HCT116 (cell line): ENCODE measurements at regions not wholly inside any gene's neighbourhood (a gene's known extent, or its start where the extent isn't known, plus 50 kb on each side); places are given as distances from the start of the nearest gene placed in this dataset.

Source experiments
- ATAC-seq: fragments of 200-7000 bp; cut with Tn5 transposase; 2 replicates; pipeline ENCODE4 v1.9.1; 2020; ENCODE audit warnings: mild to moderate bottlenecking, moderate library complexity
- BruUV-seq: library from RNA; stranded (reverse); fragments of 400-500 nt; replicated peaks from 2 replicates; lab custom pipeline; 2021; lab: Mats Ljungman, UMichigan
- CTCF ChIA-PET: fragments of 300-600 bp; sonication (Branson Sonifier 250); formaldehyde crosslinking; loops from one replicate; lab custom pipeline; 2021; ENCODE audit warnings: antibody characterized with exemption; lab: Charles Lee
- POLR2A ChIA-PET: fragments of 300-600, 350-600 bp; sonication (Branson Sonifier 250); formaldehyde crosslinking; loops from one replicate; lab custom pipeline; 2021; ENCODE audit warnings: antibody characterized with exemption; lab: Charles Lee
- RAD21 ChIA-PET, 2 experiments: fragments of 300-600 bp; sonication (Branson Sonifier 250); formaldehyde crosslinking; loops; one replicate each; lab custom pipeline; 2023; ENCODE audit warnings: low total read pairs in 2 of 2; ENCODE audit not compliant: uncharacterized antibody in 2 of 2, unreplicated experiment in 2 of 2, low non-redundant PET in 1 of 2; lab: Charles Lee
- DNase-seq: peaks from one replicate; pipeline ENCODE4 v3.0.0-alpha.2; 2010; ENCODE audit warnings: low read depth, low spot score
- H2AFZ ChIP-seq: fragments of 200-600 bp; shearing (Covaris generic), sonication (generic); 2 replicates; pipeline ENCODE4 v1.6.1; 2017; ENCODE audit warnings: low read depth, mixed run types, mixed read lengths, antibody characterized with exemption, low read length; ENCODE audit not compliant: poor library complexity, severe bottlenecking
- H3K27ac ChIP-seq: 2 replicates; pipeline ENCODE4 v1.5.1; 2012; ENCODE audit warnings: low read depth, low read length
- H3K27me3 ChIP-seq: fragments of 200-600 bp; sonication (generic); 2 replicates; pipeline ENCODE4 v1.6.1; 2016; ENCODE audit warnings: mixed run types, low read length, mixed read lengths; ENCODE audit not compliant: insufficient read depth
- H3K36me3 ChIP-seq, 2 experiments: fragments of 200-500 bp in 1 of 2; fragments of 200-600 bp in 1 of 2; sonication (Bioruptor generic) in 1 of 2; sonication (generic) in 1 of 2; 2 replicates each; pipeline versions ENCODE4 v1.5.1 to v1.6.1; 2014 to 2016; ENCODE audit warnings: low read length in 2 of 2, inconsistent platforms in 1 of 2, mixed read lengths in 1 of 2, mixed run types in 1 of 2; ENCODE audit not compliant: insufficient read depth in 2 of 2, control insufficient read depth in 1 of 2
- H3K4me1 ChIP-seq, 2 experiments: fragments of 200-600 bp in 1 of 2; sonication (generic) in 1 of 2; 2 replicates each; pipeline versions ENCODE4 v1.5.1 to v1.6.1; 2012 to 2017; ENCODE audit warnings: low read length in 2 of 2, inconsistent platforms in 1 of 2, mild to moderate bottlenecking in 1 of 2, mixed read lengths in 1 of 2, mixed run types in 1 of 2, moderate library complexity in 1 of 2; ENCODE audit not compliant: insufficient read depth in 2 of 2, control insufficient read depth in 1 of 2
- H3K4me2 ChIP-seq: fragments of 200-600 bp; sonication (generic); 2 replicates; pipeline ENCODE4 v1.6.1; 2017; ENCODE audit warnings: mixed run types, low read length, mixed read lengths
- H3K4me3 ChIP-seq, 2 experiments: fragments of 200-600 bp in 1 of 2; sonication (generic) in 1 of 2; replicated peaks in 1 of 2; 2 replicates each; pipeline ENCODE4 v1.5.1; 2011 to 2016; ENCODE audit warnings: low read length in 2 of 2, control low read depth in 1 of 2, low read depth in 1 of 2, mild to moderate bottlenecking in 1 of 2, mixed read lengths in 1 of 2, mixed run types in 1 of 2
- H3K79me2 ChIP-seq: fragments of 200-600 bp; sonication (generic); 2 replicates; pipeline ENCODE4 v1.6.1; 2017; ENCODE audit warnings: mild to moderate bottlenecking, mixed run types, low read length, moderate library complexity, mixed read lengths; ENCODE audit not compliant: insufficient read depth
- H3K9ac ChIP-seq: fragments of 200-600 bp; sonication (generic); 2 replicates; pipeline ENCODE4 v1.6.1; 2016; ENCODE audit warnings: low read length, mixed read lengths
- H3K9me2 ChIP-seq: fragments of 200-600 bp; sonication (generic), shearing (Covaris generic); 2 replicates; pipeline ENCODE4 v1.6.1; 2017; ENCODE audit warnings: mixed run types, mild to moderate bottlenecking, moderate library complexity; ENCODE audit not compliant: insufficient read depth
- H3K9me3 ChIP-seq, 2 experiments: fragments of 200-500 bp in 1 of 2; fragments of 200-600 bp in 1 of 2; sonication (Bioruptor generic) in 1 of 2; sonication (generic) in 1 of 2; 2 replicates each; pipeline ENCODE4 v1.6.1; 2014 to 2017; ENCODE audit warnings: low read length in 2 of 2, mixed read lengths in 2 of 2, inconsistent platforms in 1 of 2, low read depth in 1 of 2, mild to moderate bottlenecking in 1 of 2, mixed run types in 1 of 2, moderate library complexity in 1 of 2; ENCODE audit not compliant: control insufficient read depth in 1 of 2, insufficient read depth in 1 of 2
- H4K20me1 ChIP-seq: fragments of 200-600 bp; sonication (generic), shearing (Covaris generic); 2 replicates; pipeline ENCODE4 v1.6.1; 2017; ENCODE audit warnings: mixed run types, mild to moderate bottlenecking, moderate library complexity; ENCODE audit not compliant: insufficient read depth
- CEBPB ChIP-seq: IDR thresholded peaks from 2 replicates; pipeline ENCODE4 v1.6.1; 2012; ENCODE audit warnings: low read depth
- ELF1 ChIP-seq: IDR thresholded peaks from 2 replicates; pipeline ENCODE4 v1.6.1; 2012; ENCODE audit warnings: low read depth, borderline replicate concordance
- POLR2A ChIP-seq: IDR thresholded peaks from 2 replicates; pipeline ENCODE4 v1.7.0; 2011; ENCODE audit warnings: borderline replicate concordance; ENCODE audit not compliant: insufficient read depth, insufficient read length; ENCODE audit errors: extremely low read depth
- SP1 ChIP-seq: IDR thresholded peaks from 2 replicates; pipeline ENCODE4 v1.6.1; 2012; ENCODE audit warnings: low read depth
- ZBTB33 ChIP-seq: IDR thresholded peaks from 2 replicates; pipeline ENCODE4 v1.6.1; 2011; ENCODE audit warnings: mild to moderate bottlenecking, low read length, moderate library complexity; ENCODE audit not compliant: insufficient replicate concordance; ENCODE audit errors: extremely low read depth
- ZFX ChIP-seq: fragments of 450-650 bp; IDR thresholded peaks from 2 replicates; pipeline ENCODE4 v1.6.1; 2017
- ZNF274 ChIP-seq: fragments of 200-500 bp; sonication (Bioruptor generic); IDR thresholded peaks from 2 replicates; pipeline ENCODE4 v1.6.1; 2014; ENCODE audit warnings: mild to moderate bottlenecking, low read depth, low read length, inconsistent platforms
- intact Hi-C: fragments of 100-400 bp; cut with micrococcal nuclease; formaldehyde crosslinking; loops from 2 replicates; pipeline ENCODE4 v1.10.0; 2022
- TF ChIP-seq, protein P1 (sequence below): IDR thresholded peaks from 2 replicates; pipeline ENCODE4 v1.6.1; 2012; ENCODE audit warnings: low read depth
- TF ChIP-seq, protein P2 (sequence below): IDR thresholded peaks from 2 replicates; pipeline ENCODE4 v1.6.1; 2012

DNA sequence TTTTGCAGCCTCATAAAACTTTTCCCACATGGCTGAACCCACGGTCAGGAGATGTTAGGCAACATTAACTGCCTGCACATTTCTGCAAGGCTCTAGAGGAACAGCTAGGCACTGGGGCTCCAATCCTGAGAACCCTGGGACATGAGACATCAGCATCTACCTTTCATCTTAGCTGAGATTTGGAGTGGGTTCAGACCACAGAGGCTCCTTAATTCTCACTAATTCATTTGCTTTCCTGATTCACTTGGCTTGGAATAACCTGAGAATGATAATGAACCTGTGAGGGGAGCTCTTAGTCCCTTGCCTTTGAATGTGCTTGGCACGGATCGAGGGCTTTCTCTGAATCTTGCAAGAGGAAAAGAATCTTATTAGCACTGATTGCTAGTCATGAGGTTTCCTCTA is 266.2 kb downstream of the FIGN start:
- no peaks in the 10 kb centered on the region for H3K4me1 ChIP-seq
- H2AFZ ChIP-seq: no peak overlapping the region
- DNase-seq: no peak
- ATAC-seq: no peak
- no peak overlapping the region for H3K4me2 ChIP-seq
- BruUV-seq: no TSS peak
- H3K27me3 ChIP-seq: peaks cover 65% of the 10 kb centered on the region
- intact Hi-C loops: no loop called here
- POLR2A ChIA-PET: no interaction called here
- no peak overlapping the region for H3K4me3 ChIP-seq
- no peaks in the 10 kb centered on the region for H3K9me2 ChIP-seq
- H3K27ac ChIP-seq: no peak overlapping the region
- CTCF ChIA-PET: interaction anchor here (0.9 kb wide), 1 partner anchor 960 kb away, joined by 3 read pairs; no protein-coding TSS in a partner anchor
- TF ChIP-seq ELF1 (no peak), SP1 (no peak), ZBTB33 (no peak)
- no peaks in the 10 kb centered on the region for H4K20me1 ChIP-seq
- H3K36me3 ChIP-seq: no peaks in the 10 kb centered on the region
- no peaks in the 10 kb centered on the region for H3K9me3 ChIP-seq
- no peak overlapping the region for H3K9ac ChIP-seq
- H3K79me2 ChIP-seq: no peaks in the 10 kb centered on the region
- RAD21 ChIA-PET: no interaction called here

DNA sequence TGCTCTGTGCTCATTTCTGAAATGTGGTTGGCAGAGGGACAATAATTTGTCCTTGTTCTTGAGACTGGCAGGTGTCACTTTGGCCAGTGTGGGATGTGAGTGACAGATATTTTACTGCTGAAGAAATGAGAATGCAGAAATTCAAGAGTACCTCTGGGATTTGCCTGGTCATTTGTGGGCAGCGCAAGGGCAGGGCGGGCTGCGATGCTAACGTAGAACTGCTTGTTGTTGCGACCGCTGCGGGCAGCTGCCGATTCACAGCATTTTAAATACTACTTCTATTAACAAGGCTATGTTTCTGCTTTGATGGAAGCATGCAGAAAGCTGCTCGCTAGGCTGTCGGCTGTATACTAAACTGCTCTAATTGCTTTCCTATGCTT is 268.6 kb downstream of the FIGN start:
- ChIA-PET RAD21 (no interaction called here), CTCF (interaction anchor here (1.2 kb wide), 1 partner anchor 122 kb away, joined by 3 read pairs; no protein-coding TSS in a partner anchor), POLR2A (no interaction called here)
- no peak overlapping the region for H3K4me3 ChIP-seq
- H3K27me3 ChIP-seq: peaks cover 69% of the 10 kb centered on the region
- no peak overlapping the region for H3K27ac ChIP-seq
- TF ChIP-seq POLR2A (no peak), ZFX (no peak), ZNF274 (no peak), CEBPB (no peak)
- TF ChIP-seq, protein P1, sequence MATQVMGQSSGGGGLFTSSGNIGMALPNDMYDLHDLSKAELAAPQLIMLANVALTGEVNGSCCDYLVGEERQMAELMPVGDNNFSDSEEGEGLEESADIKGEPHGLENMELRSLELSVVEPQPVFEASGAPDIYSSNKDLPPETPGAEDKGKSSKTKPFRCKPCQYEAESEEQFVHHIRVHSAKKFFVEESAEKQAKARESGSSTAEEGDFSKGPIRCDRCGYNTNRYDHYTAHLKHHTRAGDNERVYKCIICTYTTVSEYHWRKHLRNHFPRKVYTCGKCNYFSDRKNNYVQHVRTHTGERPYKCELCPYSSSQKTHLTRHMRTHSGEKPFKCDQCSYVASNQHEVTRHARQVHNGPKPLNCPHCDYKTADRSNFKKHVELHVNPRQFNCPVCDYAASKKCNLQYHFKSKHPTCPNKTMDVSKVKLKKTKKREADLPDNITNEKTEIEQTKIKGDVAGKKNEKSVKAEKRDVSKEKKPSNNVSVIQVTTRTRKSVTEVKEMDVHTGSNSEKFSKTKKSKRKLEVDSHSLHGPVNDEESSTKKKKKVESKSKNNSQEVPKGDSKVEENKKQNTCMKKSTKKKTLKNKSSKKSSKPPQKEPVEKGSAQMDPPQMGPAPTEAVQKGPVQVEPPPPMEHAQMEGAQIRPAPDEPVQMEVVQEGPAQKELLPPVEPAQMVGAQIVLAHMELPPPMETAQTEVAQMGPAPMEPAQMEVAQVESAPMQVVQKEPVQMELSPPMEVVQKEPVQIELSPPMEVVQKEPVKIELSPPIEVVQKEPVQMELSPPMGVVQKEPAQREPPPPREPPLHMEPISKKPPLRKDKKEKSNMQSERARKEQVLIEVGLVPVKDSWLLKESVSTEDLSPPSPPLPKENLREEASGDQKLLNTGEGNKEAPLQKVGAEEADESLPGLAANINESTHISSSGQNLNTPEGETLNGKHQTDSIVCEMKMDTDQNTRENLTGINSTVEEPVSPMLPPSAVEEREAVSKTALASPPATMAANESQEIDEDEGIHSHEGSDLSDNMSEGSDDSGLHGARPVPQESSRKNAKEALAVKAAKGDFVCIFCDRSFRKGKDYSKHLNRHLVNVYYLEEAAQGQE: no peak
- TF ChIP-seq, protein P2, sequence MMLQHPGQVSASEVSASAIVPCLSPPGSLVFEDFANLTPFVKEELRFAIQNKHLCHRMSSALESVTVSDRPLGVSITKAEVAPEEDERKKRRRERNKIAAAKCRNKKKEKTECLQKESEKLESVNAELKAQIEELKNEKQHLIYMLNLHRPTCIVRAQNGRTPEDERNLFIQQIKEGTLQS: no peak
- no peak overlapping the region for H2AFZ ChIP-seq
- H3K9me2 ChIP-seq: no peaks in the 10 kb centered on the region
- ATAC-seq: no peak
- H4K20me1 ChIP-seq: no peaks in the 10 kb centered on the region
- H3K36me3 ChIP-seq: no peaks in the 10 kb centered on the region
- no peaks in the 10 kb centered on the region for H3K9me3 ChIP-seq
- no peak overlapping the region for H3K4me2 ChIP-seq
- intact Hi-C loops: no loop called here
- H3K79me2 ChIP-seq: no peaks in the 10 kb centered on the region
- BruUV-seq: no TSS peak
- no peak for DNase-seq
- H3K4me1 ChIP-seq: no peaks in the 10 kb centered on the region
- H3K9ac ChIP-seq: no peak overlapping the region
